NCI-H510A (cell line): ENCODE measurements at regions not wholly inside any gene's neighbourhood (a gene's known extent, or its start where the extent isn't known, plus 50 kb on each side); places are given as distances from the start of the nearest gene placed in this dataset.

Source experiments
- DNase-seq: peaks from one replicate; lab custom pipeline; 2025; lab: John Stamatoyannopoulos, UW

GRCh38 chr10:126847666-126848065, 57.6 kb upstream of the DOCK1 start:
- no peak for DNase-seq

- no peak for DNase-seq
Measured at GRCh38 chr10:126849646-126850045, 55.6 kb upstream of the DOCK1 start.

GRCh38 chr10:126851414-126852108, 53.7 kb upstream of the DOCK1 start:
- DNase-seq = no peak

GRCh38 chr10:126854726-126855495, 50.3 kb upstream of the DOCK1 start:
- DNase-seq = no peak
